HG02610 (cell line): ENCODE measurements at regions not wholly inside any gene's neighbourhood (a gene's known extent, or its start where the extent isn't known, plus 50 kb on each side); places are given as distances from the start of the nearest gene placed in this dataset.
"Not testable (repeated sequence)": the region's sequence is repeated elsewhere in the genome, so short reads cannot be mapped to it uniquely, and the experiment has no call there.

Source experiments
- ATAC-seq: cut with Tn5 transposase; IDR thresholded peaks from one replicate; pipeline ENCODE4 v1.9.1; 2021; ENCODE audit warnings: mild to moderate bottlenecking, moderate library complexity; ENCODE audit not compliant: unreplicated experiment

GRCh38 chr4:59455751-59456150 is 1744.4 kb upstream of the ADGRL3 start:
- no peak for ATAC-seq

DNA sequence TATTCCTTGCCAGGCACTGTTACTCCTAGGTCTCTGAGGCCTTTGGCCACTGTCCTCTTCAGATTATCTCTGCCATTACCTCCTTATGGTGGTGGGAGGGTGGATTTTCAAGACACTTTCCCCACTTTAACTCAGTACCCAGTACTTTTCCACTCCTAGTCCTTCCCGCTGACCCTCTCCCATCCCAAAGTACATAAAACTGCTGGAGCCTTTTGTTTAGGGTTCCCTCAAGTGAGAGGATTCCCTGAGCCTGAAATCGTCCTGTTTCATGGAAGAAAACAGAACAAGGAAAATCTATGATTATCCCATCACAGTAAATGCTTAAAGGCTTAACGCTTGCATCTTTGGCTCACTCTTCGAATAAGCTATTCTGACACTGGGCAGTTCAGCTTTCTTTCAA is 1742.5 kb upstream of the ADGRL3 start:
- no peak for ATAC-seq

DNA sequence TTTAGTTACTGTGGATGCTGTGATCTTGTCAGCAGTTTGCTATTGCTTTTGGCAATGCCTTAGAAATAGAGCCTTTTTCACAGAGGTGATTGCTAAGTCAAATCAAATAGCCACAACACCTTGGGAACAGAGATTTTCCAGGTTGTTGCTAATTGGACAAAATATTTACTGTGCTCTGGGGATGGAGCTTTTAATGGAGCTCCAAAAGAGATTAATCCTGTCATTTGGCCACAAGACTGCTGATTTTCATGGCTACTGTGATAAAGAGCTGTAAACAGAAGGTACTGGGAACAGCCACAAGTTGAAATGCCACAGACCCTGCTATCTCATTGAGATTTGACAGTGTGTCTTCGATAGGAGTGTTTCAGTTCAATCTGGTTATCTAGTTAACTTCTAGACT is 1715.2 kb upstream of the ADGRL3 start:
- no peak for ATAC-seq

DNA sequence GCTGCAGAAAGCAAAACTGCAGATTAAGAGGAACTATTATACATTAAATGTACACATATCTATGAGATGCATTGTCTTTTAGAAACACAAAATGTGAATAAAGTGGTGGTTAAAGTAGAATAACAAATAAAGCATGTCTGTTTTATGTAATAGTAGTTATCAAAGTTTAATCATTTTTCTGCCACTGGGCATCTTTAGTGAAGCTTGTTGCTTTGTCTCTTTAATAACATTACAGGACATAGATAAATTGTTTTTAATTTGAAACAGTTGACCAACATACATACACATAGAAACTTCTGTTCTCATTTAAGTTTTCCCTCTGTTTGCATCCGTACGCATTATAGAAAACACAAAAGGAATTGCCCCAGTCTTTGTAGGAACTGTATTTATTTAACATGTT is 1700.0 kb upstream of the ADGRL3 start:
- ATAC-seq: no peak

DNA sequence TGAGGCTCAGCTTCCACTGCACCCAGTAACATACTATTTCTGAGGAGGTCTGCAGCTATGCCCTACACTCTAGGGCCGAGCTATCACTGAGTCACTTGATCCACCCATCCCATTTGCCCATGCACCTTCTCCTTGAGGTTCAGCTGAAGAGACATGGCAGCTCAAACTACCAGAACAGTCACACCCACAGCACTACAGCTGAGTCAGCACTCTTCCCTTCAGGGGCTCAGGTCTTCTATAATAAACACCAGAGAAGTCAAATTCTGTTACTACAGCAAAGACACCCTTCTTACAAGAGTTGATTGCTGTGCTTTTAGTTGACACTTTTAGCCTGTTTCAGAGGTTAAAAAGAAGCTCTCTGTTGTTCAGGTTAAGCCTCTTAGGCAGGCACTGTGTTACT is 1696.4 kb upstream of the ADGRL3 start:
- ATAC-seq: no peak

DNA sequence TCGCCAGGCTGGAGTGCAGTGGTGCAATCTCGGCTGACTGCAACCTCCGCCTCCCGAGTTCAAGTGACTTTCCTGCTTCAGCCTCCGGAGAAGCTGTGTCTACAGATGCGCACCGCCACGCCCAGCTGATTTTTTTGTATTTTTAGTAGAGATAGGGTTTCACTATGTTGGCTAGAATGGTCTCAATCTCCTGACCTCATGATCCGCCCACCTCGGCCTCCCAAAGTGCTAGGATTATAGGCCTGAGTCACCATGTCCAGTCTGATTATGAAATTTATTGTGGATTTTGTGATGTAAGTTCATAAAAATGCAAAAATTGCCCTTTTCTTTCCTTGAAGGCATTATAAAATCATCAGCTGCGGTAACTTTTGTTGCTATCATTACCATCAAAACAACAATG is 1688.3 kb upstream of the ADGRL3 start:
- not testable (repeated sequence) for ATAC-seq

DNA sequence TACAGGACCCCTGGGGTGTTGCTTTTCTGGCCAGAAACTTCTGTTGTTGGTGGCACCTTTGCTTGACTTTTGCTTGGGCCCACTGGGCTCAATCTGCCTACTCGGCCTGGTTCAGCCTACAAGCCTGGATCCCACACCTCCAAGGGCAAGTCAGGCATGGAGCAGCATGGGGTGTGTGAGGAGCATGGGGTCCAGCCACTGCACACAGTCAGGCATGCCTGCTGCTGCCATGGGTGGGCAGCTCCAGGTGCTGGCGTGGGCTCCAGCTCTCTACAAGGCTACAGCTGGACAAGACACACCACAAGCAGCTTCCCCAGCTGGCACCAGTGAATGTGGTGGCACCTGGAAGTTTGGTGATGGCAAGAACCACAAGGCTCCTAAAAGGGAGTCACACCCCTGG is 1683.1 kb upstream of the ADGRL3 start:
- ATAC-seq: no peak

GRCh38 chr4:59518005-59518823 is 1681.9 kb upstream of the ADGRL3 start:
- ATAC-seq: no peak

DNA sequence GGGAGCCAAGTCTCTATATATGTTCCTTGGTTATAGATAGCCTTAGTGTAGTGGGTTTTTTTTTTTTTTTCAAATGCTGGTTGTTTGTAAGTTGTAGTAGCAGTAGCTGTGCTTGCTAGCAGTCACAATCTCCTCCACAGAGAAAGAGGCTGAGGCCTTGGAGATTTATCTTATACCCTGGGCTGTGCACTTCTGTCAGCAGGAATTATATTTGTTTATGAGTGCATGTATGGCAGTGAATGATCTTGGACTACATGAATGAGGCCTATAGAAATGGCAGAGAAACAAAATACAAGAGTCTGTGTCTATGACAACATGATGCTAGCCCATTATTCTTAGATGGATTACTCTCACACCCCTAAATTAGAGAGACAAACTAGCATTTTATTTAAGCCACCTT is 1674.2 kb upstream of the ADGRL3 start:
- ATAC-seq: no peak

GRCh38 chr4:59535541-59535940 is 1664.6 kb upstream of the ADGRL3 start:
- ATAC-seq: peak; percentile 84

- ATAC-seq: no peak
These were observed 1663.7 kb upstream of the ADGRL3 start for GRCh38 chr4:59536428-59536827.

DNA sequence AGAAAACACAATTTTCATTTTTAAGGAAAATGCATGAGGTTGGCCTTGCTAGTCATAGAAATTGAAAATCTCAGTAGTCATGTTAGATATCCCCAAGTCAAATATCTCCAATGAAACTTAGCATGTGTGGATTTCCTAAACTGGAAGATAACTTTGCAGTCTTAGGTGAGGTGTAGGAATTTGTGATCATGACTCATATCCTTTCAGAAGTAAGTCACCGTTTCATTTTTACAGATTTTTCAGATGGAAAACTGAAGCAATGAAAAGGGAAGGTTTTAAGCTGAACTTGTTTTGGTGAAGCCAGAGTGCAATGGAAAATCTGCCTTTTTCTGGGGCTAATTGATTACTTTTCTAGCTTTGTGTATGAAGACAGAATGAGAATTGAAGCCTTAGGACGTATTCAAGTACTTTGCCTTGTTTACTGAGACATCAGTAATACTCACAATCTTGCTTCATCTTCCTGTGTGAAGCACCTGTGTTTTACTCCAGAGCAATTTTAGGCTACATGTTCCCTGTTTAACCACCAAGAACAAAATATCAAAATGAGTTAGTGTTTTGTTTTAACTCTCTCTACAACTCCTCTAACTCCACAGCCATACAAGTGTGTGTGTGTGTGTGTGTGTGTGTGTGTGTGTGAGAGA is 1662.8 kb upstream of the ADGRL3 start:
- ATAC-seq: no peak

DNA sequence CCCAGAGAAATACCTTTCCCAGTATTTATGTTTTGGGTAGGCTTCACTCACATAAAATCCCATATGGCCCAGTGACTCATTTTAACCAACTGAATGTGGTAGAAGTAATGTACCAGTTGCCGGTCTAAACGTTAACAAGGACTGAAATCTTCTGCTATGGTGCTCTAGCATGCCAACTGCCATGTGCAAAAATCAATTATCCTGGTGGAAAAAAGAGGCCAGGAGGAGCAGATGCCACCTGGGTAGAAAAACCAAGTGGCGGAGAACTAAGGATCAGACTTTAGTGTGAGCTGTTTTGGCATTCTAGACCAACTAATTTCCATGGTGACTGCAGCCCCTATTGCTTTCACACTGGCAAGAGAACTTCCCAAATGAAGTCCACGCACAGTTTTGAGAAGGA is 1660.7 kb upstream of the ADGRL3 start:
- ATAC-seq: no peak

DNA sequence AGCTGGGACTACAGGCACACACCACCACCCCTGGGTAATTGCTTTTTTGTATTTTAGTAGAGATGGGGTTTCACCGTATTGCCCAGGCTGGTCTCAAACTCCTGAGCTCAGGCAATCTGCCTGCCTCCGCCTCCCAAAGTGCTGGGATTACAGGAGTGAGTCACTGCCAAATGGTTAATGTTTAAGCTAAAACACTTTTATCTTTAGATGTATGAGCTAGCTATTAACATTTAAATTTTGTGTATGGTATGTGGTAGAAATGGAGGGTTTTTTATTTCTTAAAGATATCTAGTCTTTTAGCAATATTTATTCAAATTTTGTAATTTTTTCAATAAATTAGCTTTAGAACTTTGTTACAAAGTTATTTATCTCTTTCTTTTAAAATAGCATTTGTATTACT is 1659.8 kb upstream of the ADGRL3 start:
- ATAC-seq: no peak

- ATAC-seq: peak; percentile 99
These were observed 1646.9 kb upstream of the ADGRL3 start for GRCh38 chr4:59553063-59553720.

GRCh38 chr4:59553721-59554091 is 1646.4 kb upstream of the ADGRL3 start:
- peak; percentile 76 for ATAC-seq

DNA sequence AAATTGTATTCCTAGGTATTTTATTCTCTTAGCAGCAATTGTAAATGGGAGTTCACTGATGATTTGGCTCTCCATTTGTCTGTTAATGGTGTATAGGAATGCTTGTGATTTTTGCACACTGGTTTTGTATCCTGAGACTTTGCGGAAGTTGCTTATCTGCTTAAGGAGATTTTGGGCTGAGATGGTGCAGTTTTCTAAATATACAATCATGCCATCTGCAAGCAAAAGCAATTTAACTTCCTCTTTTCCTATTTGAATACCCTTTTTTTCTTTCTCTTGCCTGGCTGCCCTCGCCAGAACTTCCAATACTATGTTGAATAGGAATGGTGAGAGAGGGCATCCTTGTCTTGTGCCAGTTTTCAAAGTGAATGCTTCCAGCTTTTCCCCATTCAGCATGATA is 1643.9 kb upstream of the ADGRL3 start:
- ATAC-seq: not testable (repeated sequence)

GRCh38 chr4:59560141-59560648 is 1639.9 kb upstream of the ADGRL3 start:
- ATAC-seq: not testable (repeated sequence)

DNA sequence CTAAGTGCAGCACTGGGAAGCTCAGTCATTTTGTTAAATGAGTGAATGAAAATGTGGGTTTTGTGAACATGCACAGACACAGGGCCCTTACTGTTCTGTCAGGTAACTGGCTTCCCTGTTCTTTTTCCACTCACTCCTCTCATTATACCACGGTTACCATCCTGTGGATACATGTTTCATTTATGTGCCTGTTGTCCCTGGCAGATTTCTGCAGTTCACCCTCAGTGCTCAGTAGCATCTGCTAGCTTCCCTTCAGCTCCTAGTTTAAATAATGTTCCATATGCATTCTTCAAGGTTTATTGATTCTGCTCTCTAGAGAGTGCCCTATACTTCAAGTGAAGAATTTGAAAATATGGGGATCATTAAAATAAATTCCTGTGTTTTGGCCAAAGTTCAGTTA is 1634.3 kb upstream of the ADGRL3 start:
- no peak for ATAC-seq

DNA sequence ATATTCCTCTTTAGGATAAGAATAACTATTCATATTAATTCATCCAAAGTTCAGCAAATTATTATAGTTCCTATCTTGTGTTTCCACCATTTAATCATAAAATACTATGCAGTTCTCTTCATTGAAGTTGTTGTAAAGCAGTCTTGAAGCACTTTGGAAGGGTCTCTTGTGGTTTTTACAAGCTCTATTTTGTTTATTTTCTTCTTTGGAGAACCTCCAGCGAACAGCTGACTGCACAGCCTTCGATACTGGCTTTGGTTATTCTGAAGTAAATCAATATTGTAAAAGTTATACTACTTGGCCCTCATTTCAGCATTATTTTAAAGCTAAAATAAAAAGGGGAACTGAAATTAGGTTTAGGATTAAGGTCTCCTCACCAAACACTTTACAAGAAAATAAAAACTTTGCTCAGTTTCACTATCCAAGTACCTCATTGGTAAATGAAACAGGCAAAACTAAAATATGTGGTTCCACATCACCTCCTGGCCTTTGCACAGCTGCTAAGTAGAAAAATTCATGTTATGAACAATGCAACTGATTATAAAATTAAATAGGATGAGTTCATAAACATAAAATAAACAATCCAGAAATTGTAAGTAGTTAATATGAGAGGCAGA is 1629.2 kb upstream of the ADGRL3 start:
- ATAC-seq: peak; percentile 92

DNA sequence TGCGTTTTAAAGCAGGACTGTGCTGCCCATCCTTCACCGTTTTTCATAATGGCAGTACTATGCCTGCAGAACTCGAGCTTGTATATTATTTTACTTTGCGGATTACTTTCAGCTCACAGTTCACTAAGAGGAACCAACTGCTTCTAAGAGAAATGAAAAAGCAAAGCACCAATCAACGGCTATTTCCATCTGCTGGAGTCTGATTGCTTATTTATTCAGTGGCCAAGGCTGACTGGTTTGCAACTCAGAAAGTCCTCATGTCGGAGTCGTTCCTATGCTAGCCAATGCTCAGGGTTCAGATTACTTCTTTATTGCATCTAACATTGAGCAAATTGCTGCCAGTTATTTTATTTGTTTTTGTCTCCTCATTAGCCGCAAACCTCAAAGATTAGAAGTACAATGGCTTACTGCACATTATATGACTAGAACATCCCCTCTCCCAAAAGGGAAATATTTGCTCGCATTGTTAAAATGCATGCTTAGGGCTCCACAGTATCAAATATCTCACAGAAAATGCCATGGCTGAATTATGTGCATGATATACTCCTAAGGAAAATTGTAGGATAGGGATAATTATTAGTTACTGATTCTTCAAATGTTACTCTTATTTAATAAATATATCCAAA is 1628.2 kb upstream of the ADGRL3 start:
- ATAC-seq: no peak
